HuH-7 (cell line): ENCODE measurements at regions not wholly inside any gene's neighbourhood (a gene's known extent, or its start where the extent isn't known, plus 50 kb on each side); places are given as distances from the start of the nearest gene placed in this dataset.

ENCODE experiments used
- DNase-seq: peaks from one replicate; pipeline ENCODE4 v3.0.0; 2011; ENCODE audit warnings: low spot score

DNA sequence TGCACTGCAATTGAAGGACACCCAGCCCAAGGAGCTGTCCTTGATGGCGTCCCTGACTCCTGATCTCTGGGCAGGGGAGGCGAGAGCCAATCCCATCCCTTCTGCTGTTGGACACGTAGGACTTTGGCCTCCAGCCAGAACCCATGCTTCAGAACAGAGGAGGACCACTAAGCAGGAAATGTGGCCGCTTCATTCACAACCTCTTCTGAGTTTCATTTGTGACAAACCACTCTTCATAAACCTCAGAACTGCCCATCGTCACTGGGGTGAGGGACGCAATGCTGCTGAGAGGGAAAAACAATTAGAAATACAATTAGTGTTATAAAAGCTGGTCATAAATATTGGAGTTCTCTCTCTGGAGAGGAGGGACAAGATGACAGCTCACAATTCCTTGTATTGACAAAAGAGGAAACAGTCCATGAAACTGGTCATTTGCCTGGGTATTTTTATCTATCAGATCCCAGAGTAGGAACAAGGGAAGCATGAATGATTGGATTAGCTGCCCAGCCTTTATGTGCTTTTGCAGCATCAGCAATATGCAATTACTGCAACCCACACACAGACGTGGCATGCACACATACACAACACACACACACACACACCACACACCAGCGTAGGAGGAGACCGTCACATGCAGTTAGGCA lies 216.5 kb upstream of the CADM1 start:
- DNase-seq = no peak

DNA sequence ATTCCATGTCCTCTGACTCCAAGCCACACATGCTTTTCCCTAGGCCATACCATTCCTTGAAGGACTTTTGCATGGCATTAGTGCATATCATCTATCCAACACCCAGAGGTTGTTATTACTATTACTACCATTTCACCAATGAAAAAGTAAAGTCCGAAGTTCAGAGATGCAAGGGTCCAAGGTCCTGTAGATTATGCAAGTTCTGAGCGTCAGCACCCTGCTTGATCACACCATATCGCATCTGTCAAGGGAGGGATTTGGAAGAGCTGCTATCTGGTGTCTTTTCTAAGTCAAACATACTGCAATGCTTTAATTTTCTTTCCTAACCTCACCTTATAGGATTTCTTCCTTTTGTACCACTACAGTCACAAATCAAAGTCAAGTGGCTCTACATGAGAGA lies 214.7 kb upstream of the CADM1 start:
- no peak for DNase-seq

DNA sequence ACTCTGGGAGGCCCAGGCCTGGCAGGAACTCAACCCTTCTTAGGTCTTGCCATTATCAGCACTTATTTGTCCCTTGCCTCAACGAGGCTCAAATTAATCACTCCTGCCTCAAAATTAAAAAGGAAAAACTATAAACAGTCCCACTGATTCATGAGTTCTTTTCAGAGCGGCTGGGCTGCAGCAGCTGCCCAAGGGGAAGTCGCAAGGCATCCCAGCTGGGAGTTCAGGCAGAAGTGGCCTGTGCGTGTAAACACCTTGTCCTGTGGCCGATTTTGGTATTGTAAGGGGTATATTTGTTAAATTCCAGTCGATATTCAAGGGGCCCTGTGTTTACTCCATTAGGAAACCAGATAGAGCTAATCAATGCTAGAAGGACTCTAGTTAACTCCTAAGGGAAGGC lies 213.9 kb upstream of the CADM1 start:
- DNase-seq = no peak

DNA sequence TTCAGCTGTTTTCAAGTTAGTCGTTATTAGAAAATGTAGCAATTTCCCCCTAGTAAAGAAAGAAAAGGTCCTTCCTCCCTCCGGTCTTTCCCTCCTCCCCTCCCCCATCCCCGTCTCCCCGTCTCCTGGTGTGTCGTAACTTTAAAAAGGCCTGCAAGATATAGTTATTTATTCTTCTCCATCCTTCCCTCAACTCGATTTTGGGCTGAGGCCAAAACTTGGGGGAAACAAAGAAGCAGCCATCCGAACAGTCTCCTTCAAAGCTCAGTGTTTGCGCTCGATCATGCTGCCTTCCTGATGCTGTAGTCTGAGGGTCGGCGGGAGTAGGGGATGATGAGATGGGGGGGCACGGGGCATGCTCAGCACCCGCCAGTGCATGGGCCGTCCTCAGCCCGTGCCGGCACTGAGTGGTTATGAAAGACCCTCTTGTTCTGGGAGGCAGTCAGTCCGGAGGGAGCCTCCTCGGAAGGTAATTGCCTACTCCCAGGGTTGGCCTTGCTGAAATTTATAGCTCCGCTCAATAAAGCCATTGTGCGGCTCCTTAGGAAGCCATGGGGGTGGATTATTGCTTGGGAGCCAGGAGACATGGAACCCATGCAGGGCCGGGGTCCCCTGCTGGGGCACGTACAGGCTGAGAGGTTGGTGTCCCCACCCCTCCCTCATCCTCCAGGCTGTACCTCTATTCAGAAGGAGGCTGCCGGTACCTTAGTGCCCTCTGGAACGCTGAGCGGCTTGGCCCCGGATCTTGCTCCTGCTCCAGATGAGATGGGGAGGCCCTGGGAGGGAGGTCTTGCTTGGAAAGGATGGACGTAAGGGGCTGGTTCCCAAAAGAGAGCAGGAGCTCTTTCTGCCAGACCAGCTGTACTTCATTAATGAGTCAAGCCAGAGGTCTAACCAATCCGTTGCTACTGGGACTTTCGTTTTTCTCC lies 212.7 kb upstream of the CADM1 start:
- no peak for DNase-seq

DNA sequence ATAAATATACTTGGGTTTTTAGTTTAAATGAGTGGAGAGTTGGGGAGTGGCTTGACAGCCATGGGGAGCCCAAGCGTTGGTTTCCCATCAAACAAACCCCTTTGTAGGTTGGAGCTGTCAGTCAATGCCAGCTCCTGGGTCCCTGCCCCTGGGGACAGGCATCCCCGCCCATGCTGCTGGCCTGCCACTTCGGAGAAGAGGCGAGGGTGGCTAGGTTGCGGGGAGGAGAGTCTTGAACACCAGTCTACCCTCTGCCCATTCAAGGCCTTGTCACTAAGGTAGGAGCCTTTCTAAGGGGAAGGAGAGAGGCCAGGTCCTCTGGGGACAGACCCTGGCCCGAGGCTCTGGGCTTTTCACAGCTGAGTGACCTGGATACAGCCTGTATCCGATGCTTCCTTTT lies 211.9 kb upstream of the CADM1 start:
- no peak for DNase-seq

DNA sequence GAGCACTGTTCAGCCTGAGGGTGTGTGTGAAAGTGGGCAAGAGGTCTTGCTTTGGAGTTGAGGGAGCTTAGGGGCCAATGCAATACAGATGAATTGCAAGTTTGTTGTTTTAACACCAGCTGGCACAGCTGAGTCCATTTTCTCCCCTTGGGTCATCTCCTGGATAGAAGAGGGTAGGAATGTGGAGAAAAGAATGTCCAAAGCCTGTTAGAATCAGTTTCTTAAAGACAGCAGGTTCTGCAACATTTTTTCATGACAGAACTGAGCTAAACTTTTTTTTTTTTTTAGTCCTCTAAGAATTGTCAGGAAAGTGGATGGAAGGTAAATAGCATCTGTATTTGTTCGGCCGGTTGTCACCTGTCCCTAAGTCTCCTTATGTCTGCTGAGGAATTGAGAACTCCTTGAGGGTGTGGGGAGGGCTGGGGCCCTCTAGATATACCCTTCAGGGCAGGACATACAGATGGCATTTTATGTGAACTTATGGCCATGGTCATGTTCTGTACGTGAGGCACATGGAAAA lies 211.1 kb upstream of the CADM1 start:
- DNase-seq = no peak

DNA sequence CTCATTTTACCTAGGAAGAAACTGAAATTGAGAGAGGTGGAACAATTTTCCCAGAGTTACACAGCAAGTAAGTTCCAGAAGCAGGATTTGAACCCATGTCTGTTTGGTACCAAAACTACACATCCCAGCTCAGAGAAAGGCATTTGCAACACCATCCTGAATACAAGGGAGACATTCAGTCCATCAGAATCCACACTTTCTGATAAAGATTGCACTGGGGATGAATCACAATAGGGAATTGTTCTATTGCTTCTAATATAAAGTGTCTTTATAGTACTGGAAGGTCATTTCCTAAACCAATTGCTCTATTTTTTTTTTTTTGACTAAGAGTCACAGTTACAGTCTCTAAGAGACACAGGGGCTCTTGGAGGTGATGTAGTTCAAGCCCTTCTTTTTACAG lies 208.1 kb upstream of the CADM1 start:
- DNase-seq = no peak

DNA sequence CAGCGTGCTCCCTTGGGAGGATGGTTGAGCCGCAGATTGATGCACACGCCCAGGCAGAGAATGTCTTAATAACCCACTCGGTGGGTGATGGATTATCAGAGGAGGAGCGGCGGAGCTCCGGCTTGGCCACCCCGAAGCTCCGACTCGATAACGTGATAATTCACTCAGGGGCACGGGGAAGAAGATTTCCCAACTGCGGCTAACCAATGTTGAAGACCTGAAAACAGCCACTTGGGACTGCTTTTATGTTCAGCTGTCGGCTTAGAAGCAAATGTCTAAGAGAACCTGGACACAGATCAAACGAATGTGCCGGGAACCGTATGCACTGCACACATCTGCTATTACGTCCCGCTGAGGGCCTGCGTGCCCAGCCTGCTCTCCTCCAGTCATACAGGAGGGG lies 206.8 kb upstream of the CADM1 start:
- DNase-seq = no peak

DNA sequence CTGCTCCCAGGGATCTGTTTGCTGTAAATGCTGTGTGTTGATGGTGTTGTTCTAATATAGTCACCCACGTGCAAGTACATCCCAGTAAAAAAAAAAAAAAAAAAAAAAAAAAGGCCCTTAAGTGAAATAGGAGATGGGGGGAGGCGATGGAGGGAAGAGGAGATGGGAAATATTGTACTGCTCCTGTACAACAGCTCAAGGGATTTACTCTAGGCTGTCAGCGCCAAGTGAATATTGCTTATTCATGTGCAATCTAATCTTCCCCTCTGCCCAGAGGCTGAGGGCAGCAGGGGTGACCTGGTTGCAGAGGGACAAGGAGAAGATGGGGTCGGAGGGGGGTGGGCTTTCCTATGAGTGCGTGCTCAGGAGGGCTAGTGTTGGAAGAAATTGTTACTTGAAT lies 206.2 kb upstream of the CADM1 start:
- DNase-seq = no peak

DNA sequence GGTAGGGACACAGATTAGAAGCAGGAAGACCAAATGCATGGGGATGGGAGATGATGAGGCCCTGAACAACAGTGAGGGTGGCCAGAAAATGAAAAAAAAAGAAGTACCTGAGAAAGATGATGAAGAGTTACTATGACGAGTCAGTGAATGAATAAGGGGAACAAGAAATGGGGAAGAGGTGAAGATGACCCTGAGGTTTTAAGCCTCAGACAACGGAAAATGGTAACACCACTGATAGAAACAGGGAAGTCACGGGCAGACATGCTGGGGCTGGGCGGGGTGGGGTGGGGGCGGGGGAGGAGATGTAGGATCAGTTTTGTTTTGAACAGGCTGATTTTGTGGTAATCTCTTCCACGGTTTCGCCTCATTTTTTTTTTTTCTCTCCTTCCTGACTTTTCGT lies 205.1 kb upstream of the CADM1 start:
- DNase-seq = no peak

DNA sequence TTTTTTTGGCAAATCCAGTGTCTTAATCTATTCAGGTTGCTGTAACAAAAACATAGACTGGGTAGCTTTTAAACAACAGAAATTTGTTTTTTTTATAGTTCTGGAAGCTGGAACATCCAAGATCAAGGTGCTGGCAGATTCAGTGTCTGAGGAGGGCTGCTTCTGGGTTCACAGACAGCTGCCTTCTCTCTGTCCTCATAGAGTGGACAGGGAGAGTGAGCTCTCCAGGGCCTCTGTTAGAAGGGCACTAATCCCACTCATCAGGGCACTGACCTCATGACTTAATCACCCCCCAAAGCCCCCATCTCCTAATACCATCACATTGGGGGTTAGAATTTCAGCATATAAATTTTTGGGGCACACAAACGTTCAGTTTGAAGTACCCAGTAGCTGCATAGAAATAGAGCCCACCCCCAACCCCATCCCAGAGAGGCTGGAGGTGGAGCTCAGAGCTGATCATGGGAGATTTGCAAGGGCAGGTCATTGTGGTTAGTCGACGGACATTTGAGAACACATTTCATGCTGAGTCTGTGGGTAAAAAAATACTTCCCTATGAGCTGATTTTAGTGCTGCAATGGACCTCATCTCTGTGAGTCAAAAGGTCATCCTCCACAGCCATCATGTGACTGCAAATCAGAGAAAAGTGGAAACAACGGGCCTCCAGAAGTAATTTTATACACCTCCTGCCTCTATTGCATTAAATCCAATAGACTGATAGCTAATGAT lies 203.1 kb upstream of the CADM1 start:
- DNase-seq = no peak

DNA sequence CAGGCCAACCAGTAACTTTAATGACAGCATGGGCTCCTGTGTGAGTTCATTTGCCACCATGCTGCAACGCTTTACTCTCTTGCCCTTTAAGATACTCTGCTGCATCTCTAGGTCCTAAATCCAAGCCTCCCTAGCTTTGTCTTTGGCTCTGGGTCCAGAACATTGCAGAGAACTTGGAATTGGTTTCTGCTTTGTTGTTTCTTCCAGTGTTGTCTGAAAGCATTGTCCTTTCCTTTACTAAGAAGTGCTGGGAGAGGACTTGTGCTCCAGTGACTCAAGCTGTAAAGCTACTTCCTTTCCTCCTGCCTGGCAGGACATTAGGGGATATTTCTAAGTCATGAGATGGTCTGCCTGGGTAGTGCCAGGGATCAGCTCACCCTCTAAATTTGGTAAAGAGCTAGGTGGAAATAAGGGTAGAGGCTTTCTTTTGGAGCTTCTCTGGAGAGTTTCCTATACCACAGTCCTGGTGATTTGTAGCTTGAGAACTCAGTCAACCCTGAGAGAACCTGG lies 202.5 kb upstream of the CADM1 start:
- no peak for DNase-seq

DNA sequence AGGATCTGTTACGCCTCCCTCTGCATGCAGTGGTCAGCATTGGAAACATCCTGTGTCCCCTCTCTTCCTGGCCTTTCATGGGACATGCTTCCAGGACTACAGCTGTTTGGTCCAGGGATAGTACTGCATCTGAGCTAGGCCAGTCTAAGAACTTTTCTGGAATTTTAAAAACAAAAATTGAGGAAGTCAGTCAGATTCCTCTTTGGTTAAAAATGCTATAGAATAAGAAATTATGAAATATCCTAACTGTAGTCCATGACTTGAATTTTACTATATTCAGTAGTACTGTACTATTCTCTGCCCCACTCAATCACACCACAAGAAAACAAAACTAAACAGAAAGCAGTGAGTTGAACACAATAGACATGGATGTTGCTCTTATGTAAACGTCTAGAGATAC lies 201.0 kb upstream of the CADM1 start:
- no peak for DNase-seq

DNA sequence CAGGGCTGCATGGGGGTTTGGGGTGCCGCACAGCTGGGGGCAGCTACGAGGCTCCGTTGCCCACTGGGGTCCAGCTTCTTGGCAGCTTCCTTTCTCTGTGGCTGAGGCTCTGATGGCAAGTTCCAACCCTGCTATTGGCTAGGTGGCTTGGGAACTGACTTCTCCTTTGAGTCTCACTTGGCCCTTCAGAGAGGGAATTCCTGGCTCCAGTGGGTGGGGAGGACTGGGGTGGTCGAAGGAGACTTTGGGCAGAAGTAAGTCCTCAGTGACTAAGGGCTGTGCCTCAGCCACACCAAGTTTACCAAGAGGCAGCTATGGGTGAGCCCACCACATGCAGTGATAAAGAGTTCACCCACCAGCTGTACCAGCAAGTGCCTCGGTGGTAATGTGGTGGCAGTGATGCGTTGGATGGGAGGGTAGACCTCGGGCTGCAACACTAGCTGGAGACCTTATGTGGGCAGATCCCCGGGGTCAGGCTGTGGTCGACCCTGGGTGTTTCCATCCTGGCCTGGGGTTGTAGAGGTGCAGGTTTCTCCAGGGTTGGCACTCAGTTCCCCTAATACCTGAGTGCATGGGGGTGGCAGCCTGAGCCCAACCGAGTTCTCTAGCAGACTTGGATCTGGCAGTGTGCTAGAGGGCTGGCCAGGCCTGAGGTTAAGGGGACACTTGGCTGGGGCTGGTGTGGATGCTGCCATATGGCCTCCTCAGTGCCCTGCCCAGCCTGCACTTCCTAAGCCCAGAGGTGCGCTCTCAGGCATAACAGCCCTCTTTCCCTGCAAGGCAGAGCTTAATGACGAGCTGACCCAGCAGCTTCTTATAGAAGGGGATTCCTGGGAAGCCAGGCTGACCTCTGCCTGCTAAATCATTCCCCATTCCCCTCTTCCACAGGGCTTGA lies 197.0 kb upstream of the CADM1 start:
- no peak for DNase-seq

DNA sequence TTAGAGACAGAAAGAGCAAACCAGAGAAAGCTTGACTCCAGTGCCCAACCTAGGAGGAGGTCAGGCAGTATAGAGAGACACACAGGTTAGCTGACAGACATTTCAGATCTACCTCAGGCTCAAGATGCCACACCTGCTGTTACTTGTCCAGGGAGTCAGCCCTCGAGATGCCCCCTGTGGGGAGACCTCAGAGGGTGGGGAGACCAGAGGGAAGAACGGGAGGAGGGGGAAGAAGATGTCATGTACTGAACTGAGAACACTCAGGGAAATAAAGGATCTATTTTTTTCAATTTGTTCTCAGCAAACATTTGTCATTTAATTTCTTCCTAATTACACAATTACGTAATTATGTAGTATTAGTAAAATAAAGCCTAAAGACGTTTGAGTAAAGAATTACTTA lies 196.3 kb upstream of the CADM1 start:
- no peak for DNase-seq

DNA sequence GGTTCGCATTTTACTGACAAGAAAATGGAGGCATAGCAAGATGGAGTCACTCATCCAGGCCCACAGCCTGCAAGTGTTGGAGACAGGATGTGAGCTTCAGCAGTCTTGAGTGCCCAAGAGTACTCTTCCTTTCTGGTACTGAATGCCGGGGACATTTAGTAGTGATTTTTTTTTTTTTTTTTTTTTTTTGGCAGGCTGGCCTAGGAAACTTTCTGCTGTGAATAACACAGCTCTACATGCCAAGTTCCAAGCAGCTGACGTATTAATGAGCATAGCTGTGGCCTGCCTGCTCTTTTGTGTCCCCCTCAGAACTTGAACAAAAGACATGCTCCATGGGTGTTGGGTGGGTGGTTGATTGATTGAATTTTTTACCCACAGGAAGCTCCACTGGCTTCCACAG lies 195.5 kb upstream of the CADM1 start:
- no peak for DNase-seq

DNA sequence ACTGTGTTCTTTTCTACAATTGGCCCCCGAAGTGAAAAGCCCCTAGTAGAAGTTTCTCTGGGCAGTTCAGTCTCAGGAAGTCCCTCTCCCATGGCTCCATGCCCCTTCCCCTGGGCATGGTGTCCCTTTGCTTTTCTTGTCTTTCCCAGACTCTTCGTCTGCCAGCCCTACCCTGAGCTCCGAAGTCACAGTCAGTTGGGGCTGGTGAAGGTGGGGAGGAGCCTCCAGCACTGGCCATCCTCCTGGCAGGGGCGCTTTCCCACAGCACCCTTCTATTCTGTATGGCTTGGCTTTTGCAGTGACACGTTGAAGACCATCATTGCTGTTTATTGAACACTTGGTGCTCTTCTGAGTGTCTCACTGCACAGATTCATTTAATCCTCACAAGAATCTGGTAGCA lies 195.1 kb upstream of the CADM1 start:
- DNase-seq = no peak

DNA sequence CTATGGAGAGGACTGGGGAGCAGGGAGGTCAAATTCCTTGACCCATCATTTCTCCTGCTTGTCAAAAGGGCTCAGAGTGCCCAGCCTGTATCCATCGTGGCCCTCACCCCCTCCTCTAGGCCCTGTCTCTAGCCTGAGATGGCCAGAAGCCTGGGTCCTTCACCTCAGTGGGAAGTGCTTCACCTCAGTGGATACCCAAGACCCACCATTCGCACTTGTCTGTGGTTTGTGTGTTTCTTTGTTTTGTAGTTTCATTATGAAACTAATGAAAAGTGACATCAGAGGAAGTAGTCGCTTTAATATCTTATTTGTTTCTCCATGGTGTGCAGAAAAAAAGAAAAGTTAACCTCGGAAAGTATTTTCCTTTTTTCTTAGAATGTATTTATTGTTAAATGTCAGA lies 194.0 kb upstream of the CADM1 start:
- no peak for DNase-seq

DNA sequence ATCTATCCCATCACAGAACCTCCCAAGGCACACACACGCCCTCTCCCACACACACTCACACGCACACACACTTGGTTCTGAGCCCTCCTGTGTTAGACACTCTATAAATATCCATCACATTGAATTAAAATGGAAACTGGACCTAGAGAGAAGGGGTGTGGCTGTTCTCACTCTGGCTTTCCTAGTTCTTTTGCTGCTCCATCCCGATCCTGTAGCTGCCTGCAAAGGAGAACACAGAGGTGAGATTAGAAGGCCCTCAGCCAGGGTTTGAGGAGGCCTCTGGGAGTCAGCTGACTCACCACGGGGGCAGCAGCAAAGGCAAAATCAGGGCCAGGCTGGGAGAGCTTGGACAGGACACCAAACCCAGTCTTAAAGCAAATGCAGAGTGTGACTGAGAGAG lies 192.3 kb upstream of the CADM1 start:
- no peak for DNase-seq

DNA sequence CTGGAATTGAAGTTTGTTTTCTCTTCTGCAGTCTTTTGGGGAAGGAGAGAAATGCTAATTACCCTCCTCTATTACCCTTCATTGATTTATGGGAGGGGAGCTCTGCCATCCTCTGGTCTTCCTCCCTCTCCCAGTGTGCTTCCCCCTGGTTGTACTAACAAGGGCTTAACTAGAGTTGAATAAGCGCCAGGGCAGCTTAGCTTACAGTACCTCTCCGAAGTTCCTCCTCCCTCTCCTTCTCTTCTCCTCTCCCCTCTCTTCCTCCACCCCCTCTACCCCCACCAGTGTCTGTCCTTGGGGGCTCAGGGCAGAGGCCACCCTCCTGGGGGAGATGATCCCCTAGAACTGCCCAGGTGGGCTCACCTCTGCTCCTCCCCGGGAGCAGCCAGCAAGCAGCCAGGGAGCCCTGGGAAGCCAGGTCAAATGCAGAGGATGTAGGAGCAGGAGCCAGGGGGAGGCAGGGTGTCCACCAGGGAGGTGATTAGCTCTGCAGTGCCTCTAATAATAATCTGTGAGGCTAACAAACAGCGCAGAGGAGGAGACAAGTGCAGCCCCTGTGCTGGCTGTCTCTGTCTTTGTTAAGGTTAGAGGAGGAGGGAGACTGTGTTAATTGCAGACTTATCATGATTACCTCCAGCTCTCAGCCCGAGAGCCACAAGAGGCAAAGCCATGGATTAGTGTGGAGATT lies 191.6 kb upstream of the CADM1 start:
- DNase-seq = no peak

DNA sequence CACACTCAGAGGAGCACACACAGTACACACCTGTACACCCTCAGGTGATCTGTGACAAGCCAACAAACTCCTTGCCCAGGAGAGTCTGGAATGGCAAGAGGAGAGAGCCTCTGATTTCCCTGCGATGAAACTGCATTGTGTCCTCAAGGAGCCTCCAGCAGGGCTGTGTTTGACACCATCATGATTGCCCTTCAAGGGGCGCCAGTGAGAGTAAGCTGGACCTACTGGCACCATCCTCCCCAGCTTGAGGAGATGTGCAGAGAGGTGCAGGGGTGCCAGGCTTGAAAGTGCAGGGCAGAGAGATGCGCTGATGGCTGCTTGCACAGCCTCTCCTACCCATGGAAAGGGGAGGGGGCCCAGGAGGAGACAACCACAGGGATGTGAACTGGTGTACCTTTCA lies 188.8 kb upstream of the CADM1 start:
- no peak for DNase-seq
